ENCODE measurements at regions not wholly inside any gene's neighbourhood (a gene's known extent, or its start where the extent isn't known, plus 50 kb on each side); places are given as distances from the start of the nearest gene placed in this dataset.
"Not testable (repeated sequence)": the region's sequence is repeated elsewhere in the genome, so short reads cannot be mapped to it uniquely, and the experiment has no call there.

GRCh38 chr18:14999085-14999975, 251.4 kb downstream of the ANKRD30B start:
- Histone ChIP-seq H3K4me3 (ENCODE audit: insufficient read depth, low read length, poor library complexity, severe bottlenecking) (no peak overlapping the region), H3K36me3 (ENCODE audit: low read length) (no peaks in the 10 kb centered on the region), H3K27me3 (ENCODE audit: low read length) (no peaks in the 10 kb centered on the region), H3K4me2 (ENCODE audit: low read depth, low read length, poor library complexity, severe bottlenecking) (no peak overlapping the region), H3K9me2 (replicated peaks; ENCODE audit: insufficient read depth, low read length) (no peaks in the 10 kb centered on the region), H4K20me1 (ENCODE audit: low read depth, low read length) (no peaks in the 10 kb centered on the region), H3K27ac (ENCODE audit: low read depth, low read length) (no peak overlapping the region), H3K9me3 (ENCODE audit: insufficient read depth, low read length) (no peaks in the 10 kb centered on the region), H2AFZ (ENCODE audit: low read depth, low read length, severe bottlenecking) (no peak overlapping the region), H3K9ac (ENCODE audit: low read length) (no peak overlapping the region), H3F3A (ENCODE audit: insufficient read depth) (no peaks in the 10 kb centered on the region), H3K79me2 (ENCODE audit: insufficient read depth, low read length) (no peaks in the 10 kb centered on the region)
- TF ChIP-seq CTCF (IDR thresholded peaks at IDR 0.05; ENCODE audit: insufficient read depth, low read length, poor library complexity, severe bottlenecking) (no peak), EZH2phosphoT487 (conservative IDR thresholded peaks at IDR 0.05; ENCODE audit: low read length) (no peak)

GRCh38 chr18:15000119-15001037, 252.4 kb downstream of the ANKRD30B start:
- not testable (repeated sequence) for H3K79me2 ChIP-seq (ENCODE audit: insufficient read depth, low read length); H3K4me2 ChIP-seq (ENCODE audit: low read depth, low read length, poor library complexity, severe bottlenecking); H3K36me3 ChIP-seq (ENCODE audit: low read length); H2AFZ ChIP-seq (ENCODE audit: low read depth, low read length, severe bottlenecking); H3K9me3 ChIP-seq (ENCODE audit: insufficient read depth, low read length); H3K4me3 ChIP-seq (ENCODE audit: insufficient read depth, low read length, poor library complexity, severe bottlenecking); H3F3A ChIP-seq (ENCODE audit: insufficient read depth); H4K20me1 ChIP-seq (ENCODE audit: low read depth, low read length); H3K9ac ChIP-seq (ENCODE audit: low read length); H3K9me2 ChIP-seq (replicated peaks; ENCODE audit: insufficient read depth, low read length); H3K27ac ChIP-seq (ENCODE audit: low read depth, low read length); H3K27me3 ChIP-seq (ENCODE audit: low read length)

GRCh38 chr18:15001038-15001794, 253.2 kb downstream of the ANKRD30B start:
- not testable (repeated sequence) for H3K9me3 ChIP-seq (ENCODE audit: insufficient read depth, low read length)

GRCh38 chr18:15001795-15002107, 253.8 kb downstream of the ANKRD30B start:
- H3K27ac ChIP-seq (ENCODE audit: low read depth, low read length); H3K79me2 ChIP-seq (ENCODE audit: insufficient read depth, low read length); H3K27me3 ChIP-seq (ENCODE audit: low read length); H3K9me2 ChIP-seq (replicated peaks; ENCODE audit: insufficient read depth, low read length); H3F3A ChIP-seq (ENCODE audit: insufficient read depth); H3K36me3 ChIP-seq (ENCODE audit: low read length); H4K20me1 ChIP-seq (ENCODE audit: low read depth, low read length); H3K9me3 ChIP-seq (ENCODE audit: insufficient read depth, low read length); H3K9ac ChIP-seq (ENCODE audit: low read length); H3K4me3 ChIP-seq (ENCODE audit: insufficient read depth, low read length, poor library complexity, severe bottlenecking); H2AFZ ChIP-seq (ENCODE audit: low read depth, low read length, severe bottlenecking); H3K4me2 ChIP-seq (ENCODE audit: low read depth, low read length, poor library complexity, severe bottlenecking): not testable (repeated sequence)

More at GRCh38 chr18:15001038-15001794, 253.2 kb downstream of the ANKRD30B start:
- H3K79me2 ChIP-seq (ENCODE audit: insufficient read depth, low read length); H3K27me3 ChIP-seq (ENCODE audit: low read length); H4K20me1 ChIP-seq (ENCODE audit: low read depth, low read length); H3K9me2 ChIP-seq (replicated peaks; ENCODE audit: insufficient read depth, low read length); H3K9ac ChIP-seq (ENCODE audit: low read length); H3K4me2 ChIP-seq (ENCODE audit: low read depth, low read length, poor library complexity, severe bottlenecking); H3K36me3 ChIP-seq (ENCODE audit: low read length); H3F3A ChIP-seq (ENCODE audit: insufficient read depth); H2AFZ ChIP-seq (ENCODE audit: low read depth, low read length, severe bottlenecking); H3K4me3 ChIP-seq (ENCODE audit: insufficient read depth, low read length, poor library complexity, severe bottlenecking); H3K27ac ChIP-seq (ENCODE audit: low read depth, low read length): not testable (repeated sequence)

- H3K9me2 ChIP-seq (replicated peaks; ENCODE audit: insufficient read depth, low read length); H3K36me3 ChIP-seq (ENCODE audit: low read length); H4K20me1 ChIP-seq (ENCODE audit: low read depth, low read length); H3K4me2 ChIP-seq (ENCODE audit: low read depth, low read length, poor library complexity, severe bottlenecking); H3K27ac ChIP-seq (ENCODE audit: low read depth, low read length); H3K9ac ChIP-seq (ENCODE audit: low read length); H3F3A ChIP-seq (ENCODE audit: insufficient read depth); H3K9me3 ChIP-seq (ENCODE audit: insufficient read depth, low read length); H3K4me3 ChIP-seq (ENCODE audit: insufficient read depth, low read length, poor library complexity, severe bottlenecking); H3K27me3 ChIP-seq (ENCODE audit: low read length); H3K79me2 ChIP-seq (ENCODE audit: insufficient read depth, low read length); H2AFZ ChIP-seq (ENCODE audit: low read depth, low read length, severe bottlenecking): not testable (repeated sequence)
Observed at GRCh38 chr18:15002765-15003164, 254.8 kb downstream of the ANKRD30B start.

GRCh38 chr18:15003231-15003630, 255.3 kb downstream of the ANKRD30B start:
- not testable (repeated sequence) for H4K20me1 ChIP-seq (ENCODE audit: low read depth, low read length); H3K27me3 ChIP-seq (ENCODE audit: low read length); H3F3A ChIP-seq (ENCODE audit: insufficient read depth); H3K9me3 ChIP-seq (ENCODE audit: insufficient read depth, low read length); H2AFZ ChIP-seq (ENCODE audit: low read depth, low read length, severe bottlenecking); H3K9ac ChIP-seq (ENCODE audit: low read length); H3K4me2 ChIP-seq (ENCODE audit: low read depth, low read length, poor library complexity, severe bottlenecking); H3K27ac ChIP-seq (ENCODE audit: low read depth, low read length); H3K79me2 ChIP-seq (ENCODE audit: insufficient read depth, low read length); H3K9me2 ChIP-seq (replicated peaks; ENCODE audit: insufficient read depth, low read length); H3K4me3 ChIP-seq (ENCODE audit: insufficient read depth, low read length, poor library complexity, severe bottlenecking); H3K36me3 ChIP-seq (ENCODE audit: low read length)
